Stimulated activated CD8-positive, alpha-beta memory T cell treated with anti-CD3 and anti-CD28 coated beads, Interleukin-12 subunit alpha, Interleukin-12 subunit beta, amount 100 ng/mL, for 1 hour (primary cell): ENCODE measurements at regions not wholly inside any gene's neighbourhood (a gene's known extent, or its start where the extent isn't known, plus 50 kb on each side); places are given as distances from the start of the nearest gene placed in this dataset.
A peak's percentile ranks its signal among the peaks of the same experiment; 100 is the strongest.

Experiments used
- DNase-seq: peaks from one replicate; pipeline ENCODE4 v3.0.0-alpha.2; 2020; ENCODE audit warnings: low read depth

- DNase-seq, result peak; percentile 36
These were observed 58.2 kb upstream of the ANTXRL start for GRCh38 chr10:46228563-46229071.

GRCh38 chr10:46229144-46229563 is 57.6 kb upstream of the ANTXRL start:
- no peak for DNase-seq

DNA sequence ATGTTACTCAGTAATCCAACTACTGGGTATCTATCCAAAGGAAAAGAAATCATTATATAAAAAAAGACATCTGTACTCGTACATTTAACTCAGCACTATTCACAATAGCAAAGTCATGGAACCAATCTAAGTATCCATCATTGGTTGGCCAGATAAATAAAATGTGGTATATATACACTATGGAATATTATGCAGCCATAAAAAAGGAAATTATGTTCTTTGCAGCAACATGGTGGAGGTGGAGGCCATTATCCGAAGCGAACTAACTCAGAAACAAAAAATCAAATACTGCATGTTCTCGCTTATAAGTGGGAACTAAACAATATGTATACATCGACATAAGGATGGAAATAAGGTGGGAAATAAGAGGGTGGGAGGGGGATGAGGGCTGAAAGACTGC is 56.2 kb upstream of the ANTXRL start:
- DNase-seq, result no peak

DNA sequence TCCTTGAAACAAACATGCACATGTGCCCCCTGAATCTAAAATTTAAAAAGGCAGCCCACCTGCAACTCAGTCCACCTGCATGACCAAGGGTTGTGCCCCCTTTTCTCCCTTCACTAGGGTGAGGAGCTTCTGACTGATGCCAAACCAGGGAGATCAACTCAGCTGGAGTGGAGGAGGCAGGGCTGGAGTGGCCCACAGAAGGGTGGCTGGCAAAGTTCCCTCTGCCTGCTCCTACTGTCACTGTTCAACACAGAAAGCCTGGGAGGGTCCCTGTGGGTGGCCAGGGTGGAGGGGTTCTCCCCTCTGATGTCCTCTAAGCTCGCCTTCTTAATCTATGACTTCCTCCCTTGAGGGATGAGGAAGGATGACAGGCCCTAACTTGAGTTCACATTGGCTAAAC is 55.7 kb upstream of the ANTXRL start:
- DNase-seq, result no peak

- no peak for DNase-seq
These were observed 54.7 kb upstream of the ANTXRL start for GRCh38 chr10:46232084-46232483.

- no peak for DNase-seq
These were observed 54.1 kb upstream of the ANTXRL start for GRCh38 chr10:46232666-46233065.

GRCh38 chr10:46233181-46233580 is 53.6 kb upstream of the ANTXRL start:
- DNase-seq, result no peak

DNA sequence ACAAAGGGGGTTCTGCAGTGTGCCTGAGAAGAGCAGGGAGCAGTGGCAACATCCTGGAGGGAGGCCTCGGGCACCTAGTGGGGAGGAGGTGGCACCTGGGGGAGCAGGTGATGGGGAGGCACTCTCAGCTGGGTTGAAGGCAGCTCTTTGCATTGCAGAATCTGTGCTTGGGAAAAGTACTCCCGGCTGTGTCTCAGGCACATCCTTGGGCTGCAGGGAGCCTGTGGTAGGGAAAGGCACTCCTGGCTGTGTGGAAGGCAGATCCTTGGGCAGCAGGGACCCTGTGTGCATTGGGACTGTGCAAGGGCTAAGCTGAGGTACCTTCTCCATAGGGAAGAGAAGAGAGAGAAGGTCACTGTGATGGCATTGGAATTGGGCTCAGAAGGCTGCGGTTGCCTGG is 52.8 kb upstream of the ANTXRL start:
- no peak for DNase-seq

- DNase-seq, result no peak
These were observed 52.3 kb upstream of the ANTXRL start for GRCh38 chr10:46234431-46235060.

DNA sequence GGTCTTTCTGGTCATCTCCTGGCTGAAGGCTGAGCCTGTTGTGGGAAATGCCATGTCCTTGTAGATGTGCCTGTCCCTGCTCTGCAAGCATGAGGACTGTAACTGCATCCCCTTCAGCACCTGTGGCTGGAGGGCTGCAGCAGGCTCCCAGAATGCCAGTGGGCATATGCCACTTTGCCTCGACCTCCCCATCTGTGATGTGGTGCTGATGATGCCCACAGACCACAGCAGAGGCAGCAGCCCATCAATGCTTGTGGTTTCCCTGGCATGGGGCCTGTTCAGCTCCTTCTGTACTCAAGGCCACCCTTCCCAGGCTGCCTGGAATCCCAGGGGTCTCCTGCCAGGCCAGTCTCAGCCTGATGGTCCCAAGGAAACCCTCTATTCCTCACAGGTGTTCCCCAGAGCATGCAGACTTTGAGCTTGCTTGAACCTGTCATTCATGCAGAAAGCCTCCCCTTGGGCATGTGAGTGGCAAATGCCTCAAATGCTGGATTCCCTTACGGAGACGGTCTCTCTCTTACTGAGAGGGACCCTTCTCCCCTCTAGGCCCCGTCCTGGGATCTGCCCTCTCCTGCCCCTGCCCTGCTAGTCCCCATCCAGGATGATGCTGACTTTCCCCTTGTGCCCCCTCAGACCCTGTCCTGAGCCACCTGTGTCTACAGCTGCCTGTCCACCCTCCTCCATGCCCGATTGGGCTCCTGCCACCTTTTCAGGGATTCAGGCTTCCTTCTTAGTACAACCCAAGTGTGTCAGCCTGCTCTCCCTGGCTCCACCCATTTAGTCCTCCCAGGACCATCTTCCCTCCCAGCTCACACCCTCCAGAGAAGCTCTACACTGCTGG is 50.9 kb upstream of the ANTXRL start:
- DNase-seq, result no peak

- no peak for DNase-seq
These were observed 50.3 kb upstream of the ANTXRL start for GRCh38 chr10:46236546-46236887.

- no peak for DNase-seq
These were observed 49.7 kb upstream of the ANTXRL start for GRCh38 chr10:46236941-46237681.
